Astrocyte (in vitro differentiated cells and primary cell): ENCODE measurements at regions not wholly inside any gene's neighbourhood (a gene's known extent, or its start where the extent isn't known, plus 50 kb on each side); places are given as distances from the start of the nearest gene placed in this dataset.

Source experiments
- CTCF ChIP-seq: IDR thresholded peaks from 2 replicates; pipeline ENCODE4 v1.5.1; 2011; ENCODE audit warnings: low read depth, mild to moderate bottlenecking, inconsistent platforms, low read length, moderate library complexity; ENCODE audit not compliant: insufficient read depth
- EZH2 ChIP-seq: IDR thresholded peaks from 2 replicates; pipeline ENCODE4 v1.6.1; 2012; ENCODE audit warnings: mild to moderate bottlenecking, low read length, inconsistent platforms; ENCODE audit not compliant: insufficient read depth

GRCh38 chr13:74550039-74550438 is 415.8 kb upstream of the KLF12 start:
- TF ChIP-seq CTCF (no peak), EZH2 (no peak)
